NCI-H1092 (cell line): ENCODE measurements at regions not wholly inside any gene's neighbourhood (a gene's known extent, or its start where the extent isn't known, plus 50 kb on each side); places are given as distances from the start of the nearest gene placed in this dataset.
"Not testable (repeated sequence)": the region's sequence is repeated elsewhere in the genome, so short reads cannot be mapped to it uniquely, and the experiment has no call there.

ENCODE experiments used
- DNase-seq: peaks from one replicate; lab custom pipeline; 2025; lab: John Stamatoyannopoulos, UW

DNA sequence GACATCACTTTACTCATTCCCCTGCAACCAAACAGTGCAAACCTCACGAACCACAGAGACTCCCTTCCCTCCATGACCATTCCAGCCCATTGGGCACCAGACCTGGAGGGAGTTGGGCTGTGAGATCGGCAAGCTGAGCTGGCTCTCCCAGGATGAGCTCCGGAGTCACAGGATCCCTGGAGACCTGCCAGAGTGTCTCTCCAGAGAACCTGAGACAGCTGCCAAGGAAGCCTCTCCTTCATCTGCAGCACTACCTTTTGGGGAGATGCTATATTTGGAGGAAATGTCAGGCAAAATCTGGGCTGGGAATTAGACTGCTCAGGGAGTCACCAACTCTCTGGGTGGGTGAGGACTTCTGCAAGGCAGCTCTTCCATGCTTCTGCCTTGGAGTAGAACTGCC is 417.4 kb downstream of the TNS1 start:
- DNase-seq, result no peak

DNA sequence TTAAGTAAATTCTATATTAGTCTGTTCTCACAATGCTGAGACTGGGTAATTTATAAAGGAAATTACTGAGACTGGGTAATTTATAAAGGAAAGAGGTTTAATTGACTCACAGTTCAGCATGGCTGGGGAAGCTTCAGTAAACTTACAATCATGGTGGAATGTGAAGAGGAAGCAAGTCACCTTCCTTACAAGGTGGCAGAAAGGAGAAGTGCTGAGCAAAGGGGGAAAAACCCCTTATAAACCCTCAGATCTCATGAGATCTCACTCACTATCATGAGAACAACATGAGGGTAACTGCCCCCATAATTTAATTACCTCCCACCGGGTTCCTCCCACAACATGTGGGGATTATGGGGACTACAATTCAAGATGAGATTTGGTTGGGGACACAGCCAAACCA is 422.4 kb downstream of the TNS1 start:
- DNase-seq, result not testable (repeated sequence)

DNA sequence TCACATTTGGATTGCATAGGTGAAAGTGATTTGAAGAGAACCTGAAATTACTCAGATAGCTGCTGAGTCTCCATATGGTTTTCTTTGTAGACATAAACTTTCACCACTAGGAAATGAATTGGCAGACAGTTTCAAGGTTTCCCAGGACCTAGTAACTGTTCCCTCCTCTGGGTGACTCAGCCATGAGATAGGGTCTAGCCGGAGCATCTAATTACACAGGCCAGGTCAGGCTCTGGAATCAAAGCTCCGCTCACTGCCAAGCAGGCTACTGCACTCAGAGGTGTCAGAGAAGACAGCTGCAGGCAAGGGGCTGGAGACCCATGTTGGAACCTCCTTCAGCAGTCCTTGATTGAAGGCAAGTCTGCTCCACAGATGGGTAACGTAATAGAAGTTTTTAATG is 429.2 kb downstream of the TNS1 start:
- no peak for DNase-seq

DNA sequence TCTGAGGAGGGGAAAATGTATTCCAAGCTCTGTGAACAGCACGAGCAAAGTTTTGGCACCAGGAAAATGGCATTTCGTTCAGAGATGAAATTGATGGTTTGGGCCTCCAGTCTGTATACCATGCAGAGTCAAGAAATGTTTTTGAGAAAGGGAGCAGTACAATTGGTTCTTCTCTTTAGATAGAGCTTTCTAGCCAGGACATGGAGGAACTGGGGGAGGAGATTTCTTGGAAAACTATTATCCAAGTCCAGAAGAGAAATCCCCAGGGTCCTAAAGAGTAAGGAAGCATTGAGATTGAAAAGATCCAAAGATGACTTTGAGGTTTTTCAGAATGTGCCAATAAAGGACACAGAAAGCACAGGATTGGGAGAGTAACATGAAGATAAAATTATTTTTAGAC is 432.4 kb downstream of the TNS1 start:
- no peak for DNase-seq

DNA sequence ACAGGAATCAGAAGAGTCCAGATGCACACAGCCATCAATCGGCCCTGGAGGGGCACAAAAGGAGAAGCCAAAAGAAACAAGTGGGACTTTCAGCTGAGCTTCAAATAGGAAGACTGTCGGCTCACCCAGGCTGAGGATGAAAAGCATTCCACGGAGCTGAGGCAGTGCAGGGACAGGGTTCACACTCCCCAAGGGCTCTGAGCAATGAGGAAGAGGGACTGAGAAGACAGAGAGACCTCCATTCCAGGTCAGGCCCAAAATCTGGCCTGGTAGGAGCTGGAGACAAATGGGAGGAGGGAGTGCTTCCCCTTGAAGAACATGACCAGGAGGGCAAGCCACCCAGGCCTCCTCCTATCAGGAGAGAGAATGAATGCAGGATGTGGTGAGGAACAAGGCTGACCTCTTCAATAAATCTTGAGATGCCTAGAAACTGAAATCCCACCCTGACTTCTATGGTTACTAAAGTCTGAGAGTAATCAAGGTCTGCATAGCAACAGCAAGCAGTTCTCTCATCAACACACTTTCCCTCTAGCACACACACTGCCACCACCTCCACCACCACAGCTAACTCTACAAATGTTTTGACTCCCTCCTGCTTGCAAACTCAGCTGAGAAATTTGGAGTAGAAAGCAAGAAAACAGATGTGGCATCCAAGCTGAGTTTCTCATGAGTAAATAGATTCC is 434.4 kb downstream of the TNS1 start:
- no peak for DNase-seq

DNA sequence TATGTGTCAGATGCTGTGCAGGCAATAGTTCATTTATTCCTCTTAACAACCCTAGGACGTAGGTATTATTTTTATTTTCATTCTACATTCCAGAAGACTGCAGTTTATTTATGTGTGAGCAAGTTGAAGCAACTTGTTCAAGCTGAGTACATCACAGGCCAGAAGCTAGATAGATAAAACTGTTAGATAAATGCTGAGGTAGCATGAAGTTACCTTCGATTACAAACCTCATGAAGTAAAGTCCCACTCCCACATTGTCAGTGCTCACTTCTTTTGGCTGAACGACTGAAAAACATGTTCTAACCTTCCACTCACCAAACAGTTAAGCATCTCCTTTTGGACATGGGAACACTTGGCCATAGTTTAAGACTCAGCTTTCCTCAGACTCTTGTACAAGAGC is 439.2 kb downstream of the TNS1 start:
- DNase-seq, result no peak

DNA sequence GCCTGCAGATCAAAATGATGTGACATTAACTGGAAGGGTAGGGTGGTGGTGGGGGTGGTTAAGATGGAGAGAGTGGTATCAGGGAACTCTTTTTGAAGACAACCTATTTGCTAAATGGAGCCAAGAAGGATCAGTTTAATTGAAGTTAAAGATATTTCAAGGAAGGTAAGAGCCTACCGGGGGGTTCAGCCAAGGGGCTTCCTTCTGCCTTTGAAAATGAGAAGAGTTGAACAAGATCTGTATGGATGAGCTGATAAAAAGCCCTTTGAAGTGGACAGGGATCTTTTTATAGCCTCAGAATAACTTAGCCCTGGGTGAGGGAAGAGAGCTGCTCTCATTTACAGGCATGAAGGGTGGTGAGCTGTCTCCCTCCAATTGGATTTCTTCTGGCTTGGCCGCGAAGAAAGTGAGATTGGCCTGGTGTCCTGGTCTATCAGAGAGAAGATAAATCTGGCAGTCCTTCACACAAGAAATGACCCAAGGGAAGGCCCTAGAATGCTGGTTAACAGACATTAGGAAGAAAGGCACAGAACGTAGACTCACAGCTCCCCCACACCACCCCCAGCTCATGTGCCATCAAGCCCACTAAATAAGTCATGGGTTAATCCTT is 439.8 kb downstream of the TNS1 start:
- DNase-seq, result no peak

DNA sequence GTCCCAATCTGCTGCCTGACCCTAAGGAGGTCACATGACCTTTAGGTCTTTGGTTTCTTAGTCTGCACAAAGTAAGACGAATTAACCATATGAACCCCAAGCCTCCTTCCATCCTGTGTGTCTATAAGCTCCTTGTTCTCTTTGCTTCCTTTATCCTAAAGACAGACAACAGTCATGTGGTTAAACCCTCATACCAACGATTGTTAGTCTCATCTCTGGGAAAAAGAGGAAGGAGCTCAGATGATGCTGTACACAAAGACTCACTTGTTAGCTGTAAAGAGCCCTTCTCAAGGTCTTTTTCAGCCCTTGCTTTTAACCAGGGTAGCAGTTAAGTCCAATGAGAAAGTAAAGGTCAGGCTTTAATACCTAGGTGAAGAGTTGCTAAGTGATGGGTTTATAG is 443.7 kb downstream of the TNS1 start:
- no peak for DNase-seq

DNA sequence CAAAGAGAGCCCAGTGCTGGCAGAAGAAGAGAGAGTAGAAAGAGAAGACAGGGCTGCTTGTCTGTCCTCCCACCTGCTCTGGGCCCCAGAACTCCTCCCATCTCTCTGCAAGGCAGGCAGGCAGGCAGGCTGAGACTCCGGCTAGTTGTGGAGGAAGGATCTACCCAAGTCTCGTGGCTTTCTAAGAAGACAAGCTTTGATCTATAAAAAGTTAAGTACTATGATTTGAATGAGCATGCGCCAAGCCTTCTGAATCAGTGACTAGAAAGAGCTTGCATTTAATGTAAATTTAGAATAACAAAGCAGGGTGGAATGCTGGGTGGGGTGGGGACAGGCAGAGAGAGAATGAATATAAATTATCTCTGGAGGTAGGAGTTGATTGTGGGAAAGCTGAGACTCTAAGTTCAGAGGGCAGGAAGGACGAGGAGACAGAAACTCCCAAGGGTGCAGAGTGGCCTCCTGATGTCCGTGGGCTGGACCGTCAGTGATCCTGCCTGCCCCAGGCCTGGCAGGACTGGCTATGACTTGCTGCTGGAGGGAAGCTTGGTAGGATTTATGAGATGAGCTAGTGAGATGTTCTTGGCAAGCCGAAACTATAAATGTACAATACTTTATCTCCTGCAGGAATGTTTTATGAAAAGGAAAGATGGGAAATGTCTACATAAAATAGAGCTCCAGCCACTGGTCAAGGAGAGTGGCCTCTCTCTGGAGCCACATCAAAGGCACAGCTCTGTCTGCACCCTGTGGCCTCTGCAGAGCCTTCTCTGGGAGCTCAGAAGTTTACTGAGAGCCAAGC is 447.5 kb downstream of the TNS1 start:
- no peak for DNase-seq

DNA sequence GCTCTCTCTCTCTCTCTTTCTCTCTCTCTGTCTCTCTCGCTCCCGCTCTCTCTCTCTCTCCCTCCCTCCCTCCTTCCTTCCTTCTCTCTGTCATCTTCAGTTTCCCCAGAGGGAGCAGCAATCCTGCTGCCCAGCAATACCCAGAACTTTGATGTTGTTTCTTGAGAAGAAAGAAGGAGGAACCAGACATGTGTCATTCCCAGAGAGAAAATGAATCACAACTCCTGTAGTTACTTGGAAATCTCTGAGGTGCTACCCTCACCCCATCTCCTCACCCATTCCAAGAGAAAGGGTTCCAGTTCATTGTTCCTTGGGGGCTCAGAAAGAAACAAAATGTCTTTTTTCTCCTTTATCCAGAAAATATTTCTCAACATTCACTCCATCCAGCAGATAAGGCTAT is 449.1 kb downstream of the TNS1 start:
- DNase-seq, result no peak

DNA sequence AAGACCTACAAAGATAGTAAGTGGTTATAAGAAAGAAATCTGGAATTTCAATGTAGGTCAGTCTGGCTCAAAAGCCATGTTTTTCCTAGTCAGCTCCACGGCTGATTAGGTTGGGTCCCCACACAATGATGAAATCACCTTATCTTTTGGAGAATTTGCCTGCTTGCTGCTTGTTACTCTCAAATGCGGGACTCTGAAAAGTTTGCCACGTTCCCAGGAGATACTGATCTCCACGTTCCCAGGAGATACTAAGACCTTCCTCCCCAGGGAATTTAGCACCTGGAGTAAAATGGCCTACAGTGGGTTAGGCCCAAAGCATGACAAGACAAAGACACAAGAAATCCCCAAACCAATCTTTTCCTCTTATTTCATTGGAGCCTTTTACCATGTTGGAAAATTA is 449.6 kb downstream of the TNS1 start:
- no peak for DNase-seq

DNA sequence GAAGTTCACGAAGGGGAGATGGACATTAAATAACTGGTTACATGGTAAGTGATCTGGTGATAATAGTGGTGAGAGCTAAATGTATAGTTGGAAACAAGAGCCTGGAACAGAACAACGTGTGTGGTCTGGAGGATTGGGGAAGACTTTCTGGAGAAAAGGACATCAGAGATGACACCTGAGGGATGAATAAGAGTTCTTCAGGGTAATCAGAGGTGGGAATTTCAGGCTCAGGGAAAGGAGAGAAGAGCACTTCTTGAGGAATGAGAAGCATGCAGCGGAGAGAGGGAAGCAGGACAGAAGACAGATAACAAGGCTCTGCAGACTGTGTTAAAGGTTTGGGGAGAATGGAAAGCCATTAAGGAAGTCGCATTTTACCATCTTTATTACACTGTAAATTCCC is 450.7 kb downstream of the TNS1 start:
- DNase-seq, result no peak

DNA sequence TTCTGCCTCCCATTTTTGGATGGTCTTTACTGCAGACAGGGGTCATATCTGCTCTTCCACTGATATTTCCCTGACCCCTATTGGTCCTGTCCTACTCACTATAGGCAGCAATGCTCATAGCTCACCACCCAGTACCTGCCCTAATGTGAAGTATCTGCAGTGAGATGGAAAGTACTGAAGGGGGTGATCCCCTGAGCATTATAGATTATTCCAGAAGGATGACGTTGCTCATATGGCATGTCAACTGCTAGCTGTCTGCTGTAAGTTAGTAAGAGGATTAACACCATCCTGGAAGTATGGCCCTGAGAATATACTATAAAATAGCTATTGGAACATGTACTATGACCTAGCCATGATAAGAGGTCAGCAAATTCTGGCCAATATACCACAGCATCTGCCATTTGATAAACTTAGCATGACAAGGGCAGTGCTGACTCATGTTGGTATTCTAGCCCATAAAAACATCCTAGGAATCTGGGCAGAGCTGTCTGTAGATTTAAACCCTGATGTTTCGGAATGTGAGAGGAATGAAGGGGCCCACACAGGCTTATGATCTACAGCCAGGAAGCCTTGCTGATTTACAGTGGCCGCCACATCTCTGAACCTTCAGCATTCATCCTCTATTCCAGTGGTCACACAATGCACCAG is 451.4 kb downstream of the TNS1 start:
- no peak for DNase-seq

DNA sequence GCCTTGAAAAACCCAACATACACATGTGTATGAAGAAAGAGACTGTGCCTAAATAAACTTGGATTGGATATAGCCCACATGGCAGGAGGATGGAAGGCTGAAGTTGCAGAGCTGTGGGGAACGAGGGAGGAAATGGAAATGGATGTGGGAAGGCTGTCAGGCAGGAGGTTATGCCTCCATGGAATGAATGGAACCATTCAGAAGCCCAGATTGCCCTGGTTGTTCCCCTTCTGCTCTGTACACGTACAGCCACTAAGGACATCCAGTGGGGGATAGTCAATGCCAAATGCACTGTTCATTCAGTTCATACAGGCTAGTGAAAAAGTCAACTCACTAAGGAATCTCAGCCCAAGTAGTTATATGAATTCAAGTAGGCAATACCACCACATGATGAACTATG is 463.7 kb downstream of the TNS1 start:
- no peak for DNase-seq

DNA sequence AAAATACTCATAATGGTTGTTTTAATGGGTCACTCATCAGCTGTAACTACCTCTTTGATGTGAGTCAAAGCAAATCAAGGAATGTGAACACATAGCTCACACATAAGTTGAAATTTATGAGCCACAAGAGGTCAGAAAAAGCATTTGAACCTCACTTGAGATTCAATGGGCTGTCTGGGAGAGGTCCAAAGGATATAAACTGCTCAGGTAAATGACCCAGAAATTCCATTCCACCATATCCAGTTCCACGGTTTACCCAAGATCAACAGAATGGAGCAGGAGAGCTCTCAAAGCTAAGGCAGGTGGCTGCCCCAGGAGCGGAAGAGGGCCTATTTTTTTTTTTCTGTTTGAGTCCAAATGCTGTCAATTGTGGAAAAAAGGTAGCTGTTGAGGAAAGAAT is 464.1 kb downstream of the TNS1 start:
- no peak for DNase-seq

DNA sequence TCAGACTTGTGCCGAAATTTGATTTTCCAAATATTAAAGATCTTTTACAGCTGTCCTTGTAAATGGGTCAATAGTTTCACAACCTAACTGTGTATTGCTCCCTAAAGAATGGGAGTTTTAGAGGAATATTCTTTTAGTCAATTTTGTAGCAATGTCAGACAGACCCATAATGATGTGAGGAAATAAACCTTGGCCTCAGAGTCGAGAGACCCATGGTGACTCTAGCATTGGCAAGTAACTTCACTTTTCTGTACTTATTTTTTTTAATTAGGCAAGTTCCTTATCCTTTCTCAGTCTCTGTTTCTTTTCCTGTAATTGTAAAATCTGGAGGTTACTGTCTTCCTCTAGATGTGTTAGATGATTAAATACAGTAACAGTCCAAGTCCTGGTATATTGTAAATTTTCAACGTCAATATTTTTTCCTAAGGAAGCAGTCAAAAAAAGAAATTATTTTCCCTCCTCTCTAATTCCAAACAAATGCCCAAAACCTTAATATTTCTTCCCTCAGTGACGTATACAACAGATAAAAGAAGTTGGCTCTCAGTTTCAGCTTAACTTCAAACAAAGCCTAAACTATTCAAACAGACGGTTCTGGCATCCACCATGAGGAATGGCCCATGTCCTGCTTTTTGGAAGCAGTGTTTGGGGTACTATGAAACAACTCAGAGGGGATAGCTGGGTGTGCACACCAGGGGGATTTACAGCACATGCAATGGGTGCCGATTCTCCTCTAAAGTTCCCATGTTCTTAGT is 466.7 kb downstream of the TNS1 start:
- no peak for DNase-seq

DNA sequence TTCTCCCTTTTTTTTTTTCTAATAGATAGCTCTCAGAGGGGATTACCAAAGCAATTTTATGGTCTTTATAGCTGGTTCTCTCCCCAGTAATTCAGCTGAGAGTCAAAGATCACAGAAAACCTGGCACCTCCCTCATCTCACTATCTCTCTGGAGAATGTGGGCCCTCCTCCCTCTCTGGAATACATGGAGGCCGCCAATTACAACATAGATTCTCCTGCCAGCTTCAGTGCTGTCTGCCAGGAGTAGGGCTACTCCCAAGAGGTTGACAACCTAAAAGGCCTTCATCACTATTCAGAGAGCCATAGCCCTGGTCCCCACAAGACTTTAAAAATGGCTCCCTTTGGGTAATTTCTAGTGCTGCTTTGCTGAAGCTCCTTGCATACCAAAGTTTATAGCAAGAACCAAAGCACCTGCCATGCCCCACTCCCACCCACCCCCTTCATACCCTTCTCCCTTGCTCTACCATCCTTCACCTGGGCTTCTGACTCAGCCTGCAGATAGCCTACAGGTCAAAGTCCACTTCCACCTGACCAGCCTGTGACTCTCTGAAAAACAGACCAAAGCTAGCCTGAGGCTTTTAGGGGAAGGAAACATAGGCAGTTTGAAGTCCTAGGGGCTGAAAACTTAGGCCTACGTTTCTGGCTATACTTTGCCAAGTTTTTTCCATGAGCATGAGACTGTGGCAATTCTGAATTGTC is 472.3 kb downstream of the TNS1 start:
- DNase-seq, result no peak

DNA sequence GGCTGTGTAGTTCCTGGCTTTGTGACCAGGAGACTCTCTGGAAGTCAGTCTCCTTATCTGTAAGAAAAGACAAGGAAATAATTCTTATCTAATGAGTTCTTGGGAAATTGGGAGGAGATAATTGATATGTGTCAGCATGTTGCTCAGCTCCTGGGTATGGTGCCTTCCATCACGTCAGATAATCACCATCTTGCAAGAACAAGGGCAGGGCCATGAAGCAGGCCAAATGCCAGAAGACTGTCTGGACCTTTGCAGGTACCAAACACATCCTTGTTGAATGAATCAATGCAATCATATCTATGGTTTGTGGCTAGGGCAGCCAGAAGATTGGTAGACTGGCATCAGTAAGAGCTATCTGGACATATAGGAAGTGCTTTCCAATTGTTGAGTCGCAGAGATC is 473.5 kb downstream of the TNS1 start:
- DNase-seq, result no peak

DNA sequence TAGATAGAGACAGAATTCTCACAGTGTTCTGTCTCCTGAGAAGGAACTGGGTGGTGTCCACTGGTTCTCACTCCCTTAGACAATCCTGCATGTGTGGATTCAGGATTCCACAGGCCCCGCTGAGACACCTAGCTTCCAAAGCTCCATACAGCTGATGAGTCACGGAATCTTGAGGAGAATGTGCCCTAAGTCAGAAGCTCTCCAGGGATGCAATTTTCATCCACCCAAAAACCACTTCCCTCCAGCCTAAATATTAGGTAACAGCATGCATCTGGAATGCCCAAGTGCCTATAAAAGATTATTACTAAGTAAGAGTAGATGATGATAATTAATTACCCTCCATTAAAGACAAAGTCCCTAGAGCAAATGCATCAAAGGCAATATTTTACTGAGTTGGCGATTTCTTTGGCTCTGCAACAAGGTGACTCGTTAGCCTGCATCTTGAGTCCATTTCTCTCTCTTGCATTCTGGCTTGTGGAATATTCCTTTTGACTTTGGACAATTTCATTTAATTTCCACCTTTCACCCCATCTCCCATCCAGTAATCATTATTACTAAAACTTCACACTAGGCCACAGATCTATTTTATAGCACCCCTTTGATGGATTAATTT is 475.1 kb downstream of the TNS1 start:
- DNase-seq, result no peak

DNA sequence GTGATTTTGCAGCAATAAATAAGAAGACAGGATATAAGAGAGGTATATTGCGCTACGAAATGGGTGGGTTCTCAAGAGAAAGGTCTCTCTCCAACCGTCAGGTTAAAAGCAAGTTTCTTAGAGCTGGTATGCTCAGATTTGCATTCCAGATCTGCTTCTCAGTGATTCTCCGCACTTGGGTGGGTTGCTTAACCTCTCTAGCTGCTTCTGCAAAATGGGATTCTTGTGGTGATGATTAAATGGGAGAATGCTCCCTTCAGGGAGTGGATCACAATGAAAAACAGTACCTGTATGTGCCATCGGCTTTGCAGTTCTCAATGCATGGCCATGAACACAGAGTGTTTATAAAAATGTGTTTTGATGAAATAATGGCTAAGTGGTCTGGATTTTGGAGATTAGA is 477.7 kb downstream of the TNS1 start:
- no peak for DNase-seq

DNA sequence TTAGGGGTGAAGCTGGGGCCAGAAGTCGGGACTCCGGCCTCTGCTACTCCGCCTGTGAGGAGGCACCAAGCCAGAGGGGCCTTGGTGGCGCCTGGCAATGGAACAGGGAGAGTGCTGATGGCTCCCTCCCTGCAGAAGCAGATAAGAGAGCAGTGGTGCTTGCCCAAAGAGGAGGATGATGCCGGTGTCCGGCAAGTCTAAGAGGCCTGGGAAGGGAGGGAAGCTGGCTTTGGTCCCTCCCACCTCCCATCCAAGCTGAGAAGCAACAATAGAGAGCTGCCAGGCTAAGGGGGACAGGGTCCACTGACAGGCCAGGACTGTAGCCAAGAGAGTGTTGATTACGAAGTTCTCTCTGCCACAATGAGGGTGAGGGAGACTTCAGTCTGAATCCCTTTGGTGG is 479.5 kb downstream of the TNS1 start:
- DNase-seq, result no peak
